K562 (cell line): ENCODE measurements at regions not wholly inside any gene's neighbourhood (a gene's known extent, or its start where the extent isn't known, plus 50 kb on each side); places are given as distances from the start of the nearest gene placed in this dataset.

ENCODE experiments used
- ATAC-seq: fragments of 200-7000 bp; cut with Tn5 transposase; 3 replicates; pipeline ENCODE4 v1.9.1; 2020; ENCODE audit warnings: moderate library complexity
- BruUV-seq: library from RNA; stranded (reverse); fragments of 400-500 nt; replicated peaks from 2 replicates; lab custom pipeline; 2021; lab: Mats Ljungman, UMichigan
- CTCF ChIA-PET: fragments of 300-600 bp; formaldehyde crosslinking; extraction: SDS; loops from one replicate; lab custom pipeline; 2021; ENCODE audit warnings: low intra/inter-chr PET ratio; lab: Yijun Ruan, JAX
- POLR2A ChIA-PET: fragments of 300-600, 350-650 bp; sonication (Branson Sonifier 250); formaldehyde crosslinking; extraction: SDS; loops from one replicate; lab custom pipeline; 2021; ENCODE audit warnings: antibody characterized with exemption, inconsistent platforms; lab: Yijun Ruan, JAX
- DNase-seq, 4 experiments: peaks; one replicate each; pipeline versions ENCODE4 v3.0.0 to v3.0.0-alpha.2; 2011 to 2018; ENCODE audit warnings: low spot score in 3 of 4, mixed read lengths in 3 of 4; ENCODE audit errors: extremely low read depth in 1 of 4
- FAIRE-seq: peaks from 2 replicates; lab custom pipeline; 2011; peaks lifted over from hg19 to GRCh38; lab: Jason Lieb, UNC
- H2AFZ ChIP-seq: 2 replicates; pipeline ENCODE4 v1.6.0; 2011; ENCODE audit warnings: low read depth, low read length, control low read depth, inconsistent platforms
- H3K27ac ChIP-seq: fragments of 200-600 bp; 3 replicates; pipeline ENCODE4 v1.8.0; 2011; ENCODE audit warnings: low read depth, mild to moderate bottlenecking, control low read depth, inconsistent platforms, low read length, moderate library complexity, mixed read lengths; ENCODE audit errors: extremely low read depth
- H3K27me3 ChIP-seq, 2 experiments: fragments of 300-600 bp in 1 of 2; 2 replicates in 1 of 2; 3 replicates in 1 of 2; pipeline versions ENCODE4 v1.6.0 to v1.8.0; 2011; ENCODE audit warnings: inconsistent platforms in 2 of 2, low read length in 2 of 2, mild to moderate bottlenecking in 1 of 2, mixed read lengths in 1 of 2, moderate library complexity in 1 of 2; ENCODE audit not compliant: control insufficient read depth in 2 of 2, insufficient read depth in 2 of 2
- H3K36me3 ChIP-seq: fragments of 300-600 bp; 3 replicates; pipeline ENCODE4 v1.8.0; 2011; ENCODE audit warnings: mild to moderate bottlenecking, low read length, inconsistent platforms; ENCODE audit not compliant: control insufficient read depth, insufficient read depth
- H3K4me1 ChIP-seq, 2 experiments: fragments of 200-600 bp in 1 of 2; replicated peaks in 1 of 2; 2 replicates in 1 of 2; 3 replicates in 1 of 2; pipeline versions ENCODE4 v1.5.1 to v1.8.0; 2011; ENCODE audit warnings: inconsistent platforms in 2 of 2, low read length in 2 of 2, mild to moderate bottlenecking in 1 of 2, mixed read lengths in 1 of 2, moderate library complexity in 1 of 2; ENCODE audit not compliant: control insufficient read depth in 2 of 2, insufficient read depth in 2 of 2
- H3K4me2 ChIP-seq: 2 replicates; pipeline ENCODE4 v1.6.1; 2011; ENCODE audit warnings: low read length, control low read depth, inconsistent platforms, mixed read lengths; ENCODE audit not compliant: insufficient read depth
- H3K4me3 ChIP-seq: fragments of 200-600 bp; sonication (generic), shearing (Covaris generic); 2 replicates; pipeline ENCODE4 v1.5.1; 2016; ENCODE audit warnings: control low read depth, inconsistent platforms
- H3K79me2 ChIP-seq: fragments of 200-600 bp; 3 replicates; pipeline ENCODE4 v1.8.0; 2011; ENCODE audit warnings: low read length, inconsistent platforms; ENCODE audit not compliant: control insufficient read depth, insufficient read depth
- H3K9ac ChIP-seq, 2 experiments: 2 replicates each; pipeline versions ENCODE4 v1.6.0 to v1.6.1; 2011; ENCODE audit warnings: low read depth in 2 of 2, low read length in 2 of 2, control low read depth in 1 of 2, inconsistent platforms in 1 of 2, mild to moderate bottlenecking in 1 of 2, mixed read lengths in 1 of 2; ENCODE audit not compliant: insufficient read depth in 1 of 2
- H3K9me1 ChIP-seq: one replicate; pipeline ENCODE4 v1.6.0; 2011; ENCODE audit warnings: inconsistent platforms, mild to moderate bottlenecking, low read length, moderate library complexity; ENCODE audit not compliant: control insufficient read depth, insufficient read depth
- H3K9me3 ChIP-seq: replicated peaks from 2 replicates; pipeline ENCODE4 v1.5.1; 2011; ENCODE audit warnings: low read depth, low read length, inconsistent platforms; ENCODE audit not compliant: control insufficient read depth, insufficient read depth
- H4K20me1 ChIP-seq: replicated peaks from 2 replicates; pipeline ENCODE4 v1.6.1; 2011; ENCODE audit warnings: low read length, inconsistent platforms, mixed read lengths; ENCODE audit not compliant: control insufficient read depth, insufficient read depth
- ADNP ChIP-seq: fragments of 200-800 bp; sonication (Bioruptor generic); IDR thresholded peaks from 2 replicates; pipeline ENCODE4 v1.6.1; 2016; ENCODE audit warnings: missing genetic modification characterization, missing compliant biosample characterization
- GABPB2 ChIP-seq: fragments of 250-450 bp; sonication (Bioruptor Pico); conservative IDR thresholded peaks from 2 replicates; pipeline ENCODE4 v1.5.1; 2021; ENCODE audit warnings: mild to moderate bottlenecking
- NBN ChIP-seq: fragments of 450-650 bp; IDR thresholded peaks from 2 replicates; pipeline ENCODE4 v1.6.1; 2016; ENCODE audit warnings: low read depth, mild to moderate bottlenecking
- NONO ChIP-seq, 2 experiments: fragments of 200-400 bp in 1 of 2; fragments of 450-650 bp in 1 of 2; formaldehyde crosslinking in 1 of 2; IDR thresholded peaks; 2 replicates each; pipeline ENCODE4 v1.6.1; 2017; ENCODE audit warnings: low read depth in 2 of 2, mild to moderate bottlenecking in 2 of 2, moderate library complexity in 2 of 2, low read length in 1 of 2
- SP2 ChIP-seq: IDR thresholded peaks from 2 replicates; pipeline ENCODE4 v1.6.1; 2011; ENCODE audit warnings: mild to moderate bottlenecking, low read depth, low read length, moderate library complexity; ENCODE audit not compliant: poor library complexity, severe bottlenecking; ENCODE audit errors: extremely low read depth
- TCF7 ChIP-seq: sonication (generic); IDR thresholded peaks from 2 replicates; pipeline ENCODE4 v1.6.1; 2016; ENCODE audit warnings: antibody characterized with exemption, borderline replicate concordance
- ZNF174 ChIP-seq: fragments of 250-450 bp; sonication (Bioruptor Pico); IDR thresholded peaks from 2 replicates; pipeline ENCODE4 v1.4.0; 2020; ENCODE audit warnings: mild to moderate bottlenecking
- WGBS: fragments of 100-300 bp; shearing (Covaris generic); methylation state at CpG from one replicate; pipeline ENCODE4 v1.1.6; 2016; ENCODE audit warnings: low coverage, mixed read lengths; ENCODE audit not compliant: insufficient coverage; ENCODE audit errors: missing lambda C conversion rate; 5-methylcytosine and 5-hydroxymethylcytosine counted together
- in situ Hi-C: fragments of 300-500 bp; cut with MboI; formaldehyde crosslinking; loops from 4 replicates; pipeline ENCODE4 v1.15.0; 2018; ENCODE audit warnings: inconsistent platforms, mixed read lengths
- intact Hi-C: fragments of 100-400 bp; cut with micrococcal nuclease; formaldehyde crosslinking; loops from 2 replicates; pipeline ENCODE4 v1.14.2; 2022

- no peak for TF ChIP-seq ZNF174 (CRISPR knock-in tag)
- no peak for TF ChIP-seq SP2
- TF ChIP-seq NBN, result no peak
- Histone ChIP-seq H3K4me1 (no peaks in the 10 kb centered on the region), H3K4me2 (no peak overlapping the region), H3K36me3 (no peaks in the 10 kb centered on the region), H3K9me3 (no peaks in the 10 kb centered on the region), H3K79me2 (no peaks in the 10 kb centered on the region), H4K20me1 (no peaks in the 10 kb centered on the region), H3K9ac (no peak overlapping the region), H2AFZ (no peak overlapping the region), H3K9me1 (no peaks in the 10 kb centered on the region), H3K4me3 (no peak overlapping the region), H3K27me3 (no peaks in the 10 kb centered on the region), H3K27ac (no peak overlapping the region)
- ATAC-seq, result no peak
- in situ Hi-C loops, result no loop called here
- BruUV-seq, result no TSS peak
- intact Hi-C loops, result no loop called here
- 0% methylated on average over 3 of the region's 3 CpGs for WGBS
- ChIA-PET POLR2A (no interaction called here), CTCF (no interaction called here)
- no peak for DNase-seq
- no peak for FAIRE-seq
Observed at GRCh38 chr19:27889156-27889555, 1323.8 kb downstream of the UQCRFS1 start.

DNA sequence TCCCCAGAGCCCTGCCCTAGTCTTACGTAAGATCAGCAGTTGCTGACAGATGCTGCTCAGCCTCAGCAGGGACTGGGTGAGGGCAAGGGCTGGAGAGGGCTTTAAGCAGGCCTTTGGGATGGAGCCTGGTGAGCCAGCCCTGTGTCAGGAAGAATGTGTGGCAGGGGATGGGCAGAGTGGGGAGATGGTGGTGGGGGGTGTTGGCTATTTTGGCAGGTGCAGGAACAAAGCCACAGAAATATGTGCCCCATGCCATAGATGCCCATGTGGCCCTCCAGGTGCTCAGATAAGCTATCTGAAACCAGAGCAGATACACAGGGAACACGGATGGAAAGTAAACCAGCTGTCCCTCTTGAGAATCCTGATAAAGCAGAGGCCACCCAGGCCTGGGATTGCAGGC, 1325.0 kb downstream of the UQCRFS1 start:
- no peaks in the 10 kb centered on the region for H3K27me3 ChIP-seq
- BruUV-seq, result no TSS peak
- no peak for FAIRE-seq
- H3K36me3 ChIP-seq, result no peaks in the 10 kb centered on the region
- TF ChIP-seq TCF7, result no peak
- no peak for TF ChIP-seq NONO (IDR thresholded peaks at IDR 0.05; ENCODE audit: low read depth in 2 of 2, low read length in 1 of 2)
- TF ChIP-seq GABPB2 (CRISPR knock-in tag), result no peak
- no peak for TF ChIP-seq ADNP (tag)
- ATAC-seq, result no peak
- no peaks in the 10 kb centered on the region for H3K79me2 ChIP-seq
- H3K4me1 ChIP-seq, result no peaks in the 10 kb centered on the region
- ChIA-PET CTCF (no interaction called here), POLR2A (no interaction called here)
- no peak overlapping the region for H2AFZ ChIP-seq
- 0% methylated on average over 2 of the region's 2 CpGs for WGBS
- no peak overlapping the region for H3K4me2 ChIP-seq
- no peak for DNase-seq
- H3K9ac ChIP-seq, result no peak overlapping the region
- no peaks in the 10 kb centered on the region for H4K20me1 ChIP-seq
- H3K4me3 ChIP-seq, result no peak overlapping the region
- no peaks in the 10 kb centered on the region for H3K9me3 ChIP-seq
- in situ Hi-C loops (no loop called here), intact Hi-C loops (no loop called here)
- H3K9me1 ChIP-seq, result no peaks in the 10 kb centered on the region
- H3K27ac ChIP-seq, result no peak overlapping the region
